NK-92 (cell line): ENCODE measurements at regions not wholly inside any gene's neighbourhood (a gene's known extent, or its start where the extent isn't known, plus 50 kb on each side); places are given as distances from the start of the nearest gene placed in this dataset.

ENCODE experiments used
- DNase-seq: peaks from one replicate; lab custom pipeline; 2025; ENCODE audit not compliant: unreplicated experiment; lab: John Stamatoyannopoulos, UW

DNA sequence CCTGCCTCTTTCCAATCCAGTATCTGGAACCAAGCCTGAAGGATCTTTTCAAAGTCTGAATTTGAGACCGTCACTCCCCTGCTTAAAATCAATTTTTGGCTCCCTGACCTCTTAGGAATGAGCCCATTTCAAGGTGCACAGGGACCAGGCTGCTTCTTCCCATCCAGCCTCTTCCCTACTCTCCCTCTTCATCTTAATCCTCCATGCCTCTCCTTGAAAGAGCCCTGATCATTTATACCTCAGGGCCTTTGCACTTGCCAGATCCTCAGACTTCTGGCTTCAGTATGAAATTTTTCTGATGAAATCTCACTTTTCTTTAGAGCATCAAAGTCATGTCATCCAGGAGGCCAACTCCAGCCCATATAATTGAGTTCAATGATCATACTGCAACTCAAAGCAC, 399.5 kb upstream of the CELF2 start:
- DNase-seq = no peak

GRCh38 chr10:10623958-10624566, 393.6 kb upstream of the CELF2 start:
- no peak for DNase-seq

- no peak for DNase-seq
Measured at GRCh38 chr10:10624567-10624962, 393.1 kb upstream of the CELF2 start.

GRCh38 chr10:10625491-10625890, 392.2 kb upstream of the CELF2 start:
- no peak for DNase-seq

DNA sequence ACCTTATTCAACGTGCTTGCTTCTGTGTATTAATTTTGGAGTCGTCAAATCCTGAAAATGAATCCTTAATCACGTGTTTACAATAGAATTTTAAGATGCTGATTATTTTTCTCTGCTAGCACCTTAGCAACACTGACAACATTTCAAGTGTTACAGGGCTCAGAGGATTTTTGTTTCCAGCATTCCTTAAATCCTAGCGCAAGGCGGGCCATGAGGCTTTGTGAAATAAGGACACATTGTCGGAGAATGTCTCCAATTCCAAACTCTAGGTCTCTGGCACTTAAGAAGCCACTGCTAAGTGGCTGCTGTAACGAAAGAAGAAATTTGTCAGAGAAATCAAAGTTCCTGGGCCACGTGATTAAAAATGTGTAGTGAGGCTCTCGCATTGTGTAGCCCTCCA, 390.9 kb upstream of the CELF2 start:
- DNase-seq = no peak

DNA sequence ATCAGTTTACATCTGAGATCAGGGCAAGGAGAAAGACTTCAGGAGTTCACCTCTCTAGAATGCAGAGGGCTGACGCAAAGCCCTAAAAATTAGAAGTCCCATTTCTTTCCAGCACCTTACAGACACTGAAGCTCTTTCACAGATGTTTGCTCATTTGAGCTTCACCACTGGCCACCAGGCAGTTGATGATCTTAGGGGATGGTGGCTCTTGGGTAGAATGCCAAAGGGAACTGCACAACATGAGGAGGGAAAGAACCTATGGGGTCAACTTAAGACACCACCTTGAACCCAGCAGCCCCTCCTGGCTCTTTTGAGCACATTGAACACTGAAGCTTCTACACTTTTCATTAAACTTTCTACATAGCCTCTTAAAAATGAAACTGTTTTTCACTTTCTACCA, 390.3 kb upstream of the CELF2 start:
- no peak for DNase-seq

DNA sequence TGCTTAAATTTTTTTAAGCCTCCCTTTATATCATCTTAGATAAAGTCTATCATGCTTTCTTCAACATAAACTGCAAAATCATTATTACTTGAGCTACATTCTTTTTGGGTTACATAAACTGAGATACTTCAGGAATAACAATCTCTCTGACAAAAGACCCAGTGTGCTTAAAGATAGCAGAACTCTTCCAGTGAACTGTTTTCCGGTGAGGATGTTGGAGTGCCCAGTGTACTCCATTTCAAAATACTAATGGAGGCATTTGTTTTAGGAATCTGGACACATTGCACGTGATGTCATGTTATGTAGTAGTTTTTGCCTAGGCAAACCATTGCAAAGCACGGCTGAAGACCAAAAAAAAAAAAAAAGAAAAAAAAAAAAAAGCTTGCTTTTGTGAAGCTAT, 388.2 kb upstream of the CELF2 start:
- DNase-seq = no peak

GRCh38 chr10:10630281-10630680, 387.4 kb upstream of the CELF2 start:
- DNase-seq = no peak

DNA sequence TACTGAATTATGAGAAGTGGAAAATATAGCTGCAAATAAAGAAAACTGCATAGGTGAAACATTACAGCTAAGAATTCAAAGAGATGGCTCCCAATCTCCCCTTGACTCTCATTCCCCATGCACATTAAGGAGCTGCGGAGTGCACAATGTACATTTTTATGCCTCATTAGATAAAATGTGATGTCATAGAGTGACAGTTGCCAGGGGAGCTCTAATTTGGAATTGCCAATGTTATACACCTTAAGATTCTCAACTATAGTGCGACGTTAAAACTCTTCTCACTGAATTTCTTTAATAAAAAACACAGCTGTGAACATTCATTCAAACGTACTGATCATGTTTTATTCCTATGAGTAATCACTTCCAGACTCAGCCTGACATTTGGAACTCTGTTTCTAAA, 386.9 kb upstream of the CELF2 start:
- no peak for DNase-seq

DNA sequence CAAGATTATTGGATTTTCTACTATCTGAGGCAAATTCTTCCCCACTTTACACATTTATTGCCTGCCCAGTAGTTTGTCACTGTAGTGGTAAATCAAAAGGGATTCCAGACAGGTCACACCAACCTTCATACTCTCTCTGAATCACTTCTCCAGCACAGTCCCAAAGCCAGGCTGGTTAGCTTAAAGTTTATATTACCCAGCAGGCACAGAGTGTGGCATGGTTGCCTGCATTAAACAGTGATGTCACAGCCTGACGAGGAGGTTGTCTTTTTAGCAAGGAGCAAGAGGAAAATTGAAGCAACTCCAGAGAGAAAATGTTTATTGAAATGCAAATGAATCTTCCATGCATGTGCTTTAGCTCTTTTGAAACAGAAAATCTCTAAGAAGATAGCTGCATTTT, 375.5 kb upstream of the CELF2 start:
- no peak for DNase-seq

DNA sequence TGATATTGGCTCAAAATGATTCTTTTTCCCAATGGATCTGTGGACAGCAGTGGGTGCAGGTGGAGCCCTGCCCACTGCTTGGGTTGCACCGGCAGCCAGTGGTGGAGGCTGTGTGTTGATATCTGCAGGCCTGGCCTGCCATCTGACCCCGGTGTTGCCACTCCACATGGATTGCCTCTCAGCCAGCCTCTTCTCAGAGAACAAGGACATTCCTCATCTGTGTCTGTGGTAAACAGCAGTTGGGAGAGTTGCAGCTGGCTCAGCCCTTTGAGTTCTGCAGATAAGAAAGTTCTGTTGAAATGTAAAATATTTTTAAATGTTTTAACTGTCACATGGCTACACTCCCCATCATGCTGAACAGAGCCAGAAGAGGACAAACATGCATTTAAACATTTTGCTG, 374.9 kb upstream of the CELF2 start:
- DNase-seq = no peak

DNA sequence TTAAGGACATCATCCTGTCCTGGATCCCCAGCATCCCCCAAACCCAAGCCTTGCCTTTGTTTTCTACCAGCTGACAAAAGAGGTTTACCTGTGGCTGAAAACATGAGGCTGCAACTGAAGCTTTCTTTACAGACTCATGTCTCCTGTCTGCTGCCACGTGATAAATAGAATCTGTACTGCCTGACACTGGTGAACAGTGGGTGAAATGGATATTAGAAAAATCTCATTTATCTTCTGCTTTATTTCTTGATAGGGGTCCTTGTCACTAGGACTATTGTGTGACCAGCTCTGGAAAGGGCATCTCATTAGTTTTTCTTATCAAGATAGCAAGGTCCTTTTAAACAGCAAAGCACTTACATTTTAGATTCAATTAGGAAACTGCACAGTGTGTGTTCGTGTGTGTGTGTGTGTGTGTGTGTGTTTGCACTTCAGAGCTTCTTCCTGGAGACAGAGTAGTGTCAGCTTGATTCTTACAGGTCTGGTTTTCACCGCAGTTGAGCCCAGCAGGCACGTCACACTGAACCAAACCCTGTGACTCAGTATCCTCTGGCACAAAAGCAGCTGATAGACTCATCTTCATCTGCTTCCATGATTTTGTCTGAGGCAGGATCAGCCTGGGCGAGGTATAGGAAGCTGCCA, 373.5 kb upstream of the CELF2 start:
- no peak for DNase-seq

- no peak for DNase-seq
Measured at GRCh38 chr10:10644676-10645385, 372.8 kb upstream of the CELF2 start.

DNA sequence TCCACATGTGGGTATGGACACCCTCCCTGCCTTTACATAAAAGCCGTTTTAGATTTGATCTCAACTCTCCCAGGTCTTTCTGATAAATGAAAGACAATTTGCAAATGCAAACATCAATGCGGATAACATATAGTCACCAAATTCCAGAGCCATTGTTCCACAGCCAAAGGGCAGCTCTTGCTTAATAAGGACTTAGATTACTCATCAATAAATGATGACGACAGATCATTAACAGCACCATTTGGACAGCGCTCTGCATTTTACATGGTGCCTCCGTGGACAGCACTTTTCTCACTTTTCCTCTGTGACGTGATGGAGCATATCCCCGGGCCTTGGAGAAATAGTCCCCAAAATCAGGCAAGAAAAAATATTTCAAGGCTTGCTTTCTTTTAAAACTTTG, 370.3 kb upstream of the CELF2 start:
- no peak for DNase-seq

DNA sequence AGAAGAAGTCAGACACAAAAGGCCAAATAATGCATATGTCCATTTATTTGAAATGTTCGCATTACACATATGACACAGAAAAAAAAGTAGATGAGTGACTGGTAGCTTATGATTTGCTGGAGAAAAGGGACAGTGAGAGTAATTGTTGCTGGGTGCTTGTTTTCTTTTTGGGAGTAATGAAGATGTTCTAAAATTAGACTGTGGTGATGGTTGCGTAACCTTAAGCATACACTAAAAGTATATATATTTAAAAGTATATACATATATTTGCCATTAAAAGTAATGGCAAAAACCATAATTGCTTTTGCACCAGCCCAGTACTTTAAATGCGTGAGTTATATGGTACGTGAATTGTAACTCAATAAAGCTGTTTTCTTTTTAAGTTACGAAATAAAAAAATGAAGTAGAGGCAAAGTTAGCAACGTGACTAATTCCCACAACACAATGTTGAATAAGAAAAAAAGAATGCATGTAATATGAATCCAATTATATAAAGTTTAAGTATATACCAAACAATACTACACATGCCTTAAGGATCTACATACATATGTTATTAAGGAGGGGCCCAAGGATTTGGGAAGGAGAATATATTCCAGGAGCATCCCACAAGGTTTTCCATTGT, 360.4 kb upstream of the CELF2 start:
- no peak for DNase-seq

DNA sequence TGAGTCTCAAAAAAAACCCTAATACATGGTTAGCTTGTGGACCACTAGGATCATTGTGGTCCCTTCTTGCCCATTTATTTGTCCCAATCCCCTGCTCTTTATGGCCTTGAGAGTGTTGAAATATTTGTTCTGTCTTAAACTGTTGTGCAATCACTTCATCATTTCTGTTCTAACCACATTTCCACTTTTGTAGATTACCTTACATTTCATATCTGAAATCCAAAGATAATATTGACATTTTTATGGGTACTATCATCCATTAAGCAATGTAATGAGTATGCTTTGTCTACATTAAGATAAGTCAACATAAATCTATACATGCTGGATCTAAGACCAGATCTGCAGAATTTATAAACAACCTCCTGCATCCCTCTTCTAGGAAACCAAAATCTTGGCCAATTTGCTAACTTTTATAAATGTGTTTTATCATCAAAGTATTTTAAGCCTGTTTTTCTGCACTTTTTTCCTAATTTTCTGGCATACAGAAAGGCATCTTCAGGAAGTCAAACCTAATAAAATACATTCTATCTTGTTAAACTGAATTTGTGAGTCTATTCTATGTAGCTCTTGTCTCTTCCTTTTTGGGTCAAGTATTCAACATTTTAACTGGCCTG, 359.4 kb upstream of the CELF2 start:
- DNase-seq = no peak

- DNase-seq = no peak
Measured at GRCh38 chr10:10660054-10660453, 357.6 kb upstream of the CELF2 start.

- DNase-seq = no peak
Measured at GRCh38 chr10:10661176-10661575, 356.5 kb upstream of the CELF2 start.

DNA sequence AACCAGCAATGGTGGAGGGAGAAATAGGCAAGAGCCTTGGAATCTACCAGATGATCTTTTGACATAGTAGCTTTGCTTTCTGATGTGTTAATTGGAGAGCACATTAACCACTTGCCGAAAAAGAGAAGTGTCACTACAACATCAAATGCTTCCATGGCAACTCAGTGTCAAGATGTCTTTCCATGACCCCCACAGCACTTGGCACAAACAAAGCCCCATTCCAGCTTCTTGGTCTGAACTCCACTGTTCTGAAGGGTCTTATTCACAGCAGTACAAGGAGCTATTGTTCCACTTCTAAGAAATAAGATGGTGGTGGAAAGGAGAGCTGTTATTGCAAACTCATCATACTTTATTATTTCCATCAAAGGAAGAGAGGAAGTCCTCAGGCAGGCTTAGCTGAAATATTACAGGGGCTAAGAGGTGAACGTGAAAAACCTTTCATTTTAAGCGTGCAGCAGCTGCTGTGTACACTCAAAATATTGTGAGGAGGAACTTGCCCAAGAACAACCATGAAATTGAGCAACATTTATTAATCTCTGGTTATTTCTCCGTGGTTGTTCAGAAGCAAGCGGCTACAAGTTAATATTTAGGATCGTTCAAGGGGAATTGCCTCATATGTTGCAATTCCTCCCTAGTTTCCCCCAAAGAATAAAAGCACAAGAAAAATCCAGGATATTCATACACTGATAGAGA, 354.8 kb upstream of the CELF2 start:
- no peak for DNase-seq

DNA sequence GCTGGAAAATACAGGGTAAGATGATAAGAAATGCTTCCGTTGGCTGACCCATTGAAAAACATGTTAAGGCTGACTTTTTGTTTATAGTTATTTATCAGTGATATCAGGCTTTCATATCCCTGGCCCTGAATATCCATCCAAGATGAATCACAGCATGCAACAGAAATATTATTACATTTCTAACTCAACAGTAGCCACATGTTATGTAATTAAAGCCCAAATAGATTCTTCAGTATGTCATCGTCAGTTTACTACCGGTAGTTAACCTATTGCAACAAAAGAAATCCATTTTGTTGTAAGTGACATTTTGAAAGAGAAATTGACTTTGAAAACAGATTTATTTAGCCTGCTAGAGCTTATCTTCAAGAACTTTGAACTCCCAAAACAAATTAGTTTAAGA, 354.1 kb upstream of the CELF2 start:
- no peak for DNase-seq

GRCh38 chr10:10665750-10666149, 351.9 kb upstream of the CELF2 start:
- no peak for DNase-seq
